ENCODE measurements at regions not wholly inside any gene's neighbourhood (a gene's known extent, or its start where the extent isn't known, plus 50 kb on each side); places are given as distances from the start of the nearest gene placed in this dataset.
A peak's percentile ranks its signal among the peaks of the same experiment; 100 is the strongest.
"Not testable (repeated sequence)": the region's sequence is repeated elsewhere in the genome, so short reads cannot be mapped to it uniquely, and the experiment has no call there.

- no peak for DNase-seq
Observed at GRCh38 chr11:22444076-22444475, 105.9 kb downstream of the SLC17A6 start.

- no peak for DNase-seq
Observed at GRCh38 chr11:22441831-22442230, 103.7 kb downstream of the SLC17A6 start.

DNA sequence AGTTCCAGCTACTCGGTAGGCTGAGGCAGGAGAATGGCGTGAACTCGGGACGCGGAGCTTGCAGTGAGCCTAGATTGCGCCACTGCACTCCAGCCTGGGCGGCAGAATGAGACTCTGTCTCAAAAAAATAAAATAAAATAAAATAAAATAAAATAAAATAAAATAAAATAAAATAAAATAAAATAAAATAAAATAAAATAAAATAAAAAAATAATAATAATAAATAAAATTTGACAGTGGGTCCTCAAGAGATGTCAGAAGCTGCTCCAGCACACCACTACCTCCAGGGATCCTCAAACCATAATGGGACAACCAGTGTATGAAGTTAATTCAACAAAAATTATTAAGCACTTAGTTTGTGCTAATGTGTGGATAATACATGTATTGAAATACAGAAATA lies 97.4 kb downstream of the SLC17A6 start:
- DNase-seq = not testable (repeated sequence)

- no peak for DNase-seq
Observed at GRCh38 chr11:22433517-22433916, 95.3 kb downstream of the SLC17A6 start.

DNA sequence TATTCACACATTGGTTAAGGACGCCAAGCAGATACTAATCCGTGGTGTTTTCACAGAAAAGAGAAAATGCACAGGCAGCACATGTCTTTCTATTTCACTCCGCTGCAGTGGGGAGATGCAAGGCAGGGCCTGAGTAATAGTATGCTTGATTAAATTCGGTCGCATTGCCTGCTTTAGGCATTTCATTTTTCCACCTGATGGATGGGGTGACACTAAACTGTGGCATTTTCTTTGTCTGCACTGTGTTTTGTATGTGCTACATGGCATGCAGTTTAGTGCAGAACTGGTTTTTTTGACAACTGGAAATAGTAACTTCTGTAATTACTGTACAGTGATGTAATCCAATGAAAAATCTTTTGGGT lies 94.9 kb downstream of the SLC17A6 start:
- no peak for DNase-seq

DNA sequence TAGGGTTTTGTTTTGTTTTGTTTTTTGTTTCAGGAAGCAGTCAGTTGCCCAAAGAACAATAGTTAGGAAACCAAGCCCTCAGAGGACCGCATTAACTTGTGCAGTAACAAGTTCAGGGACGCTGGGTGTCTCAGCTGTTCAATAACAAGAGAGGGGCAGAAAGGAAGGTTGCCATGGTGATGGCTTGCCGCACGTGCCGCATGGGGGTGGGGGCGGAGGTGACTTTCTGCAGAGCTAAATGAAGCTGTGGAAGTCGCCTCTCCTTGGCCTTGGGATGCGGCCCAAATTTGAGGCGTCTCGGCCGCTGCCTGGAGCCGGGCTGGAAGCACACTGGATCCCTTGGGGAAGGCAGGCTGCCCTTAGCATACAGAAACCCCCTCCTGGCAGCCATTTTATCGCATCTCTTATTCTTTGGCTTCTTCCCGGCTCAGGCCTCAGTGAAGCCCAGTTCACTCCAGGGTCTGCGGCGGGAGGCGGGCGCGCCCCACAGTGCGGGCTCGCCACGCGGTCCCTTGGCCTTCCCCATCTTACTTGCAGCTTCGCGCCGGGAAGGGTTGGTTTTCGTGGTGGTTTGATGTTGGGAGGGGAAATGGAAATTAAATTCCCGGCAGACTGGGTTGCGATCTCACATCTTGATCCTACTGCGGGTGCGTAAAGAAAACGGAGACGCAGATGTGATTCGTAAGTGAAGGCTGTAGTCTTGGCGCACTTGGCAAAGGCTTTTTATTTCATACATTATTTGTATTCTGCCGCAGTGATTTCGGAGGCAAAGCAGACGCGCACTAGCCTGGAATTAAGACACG lies 94.3 kb downstream of the SLC17A6 start:
- peak; percentile 66 to 73 for DNase-seq

- DNase-seq = no peak
Observed at GRCh38 chr11:22431106-22431505, 92.9 kb downstream of the SLC17A6 start.

DNA sequence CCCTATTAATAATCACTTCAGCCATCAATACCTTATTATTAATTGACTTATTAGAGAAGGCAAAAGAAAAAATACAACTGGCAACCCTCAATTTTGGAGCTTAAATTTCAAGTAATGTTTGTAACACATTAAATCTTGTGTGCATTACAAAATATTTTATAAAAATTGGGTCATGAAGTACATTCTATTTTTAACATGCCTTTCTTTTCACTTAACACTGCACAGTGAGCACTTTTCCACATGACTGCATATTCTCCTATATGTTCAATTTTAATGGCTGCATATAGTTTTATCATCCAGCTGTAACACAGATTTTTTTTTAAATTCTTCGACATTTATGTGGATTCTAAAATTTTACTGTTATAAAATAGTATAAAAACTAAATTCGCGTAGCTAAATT lies 92.5 kb downstream of the SLC17A6 start:
- no peak for DNase-seq

- DNase-seq = no peak
Observed at GRCh38 chr11:22430141-22430541, 92.0 kb downstream of the SLC17A6 start.
